PFSK-1 (cell line): ENCODE measurements at regions not wholly inside any gene's neighbourhood (a gene's known extent, or its start where the extent isn't known, plus 50 kb on each side); places are given as distances from the start of the nearest gene placed in this dataset.

Source experiments
- FOXP2 ChIP-seq: optimal IDR thresholded peaks from 2 replicates; pipeline ENCODE3; 2011; ENCODE audit warnings: borderline replicate concordance, control low read depth, inconsistent platforms; ENCODE audit not compliant: insufficient read depth; ENCODE audit errors: extremely low read length, extremely low read depth
- POLR2AphosphoS5 ChIP-seq: IDR thresholded peaks from 2 replicates; pipeline ENCODE4 v1.6.1; 2012; ENCODE audit warnings: low read depth, mild to moderate bottlenecking, control low read depth, low read length, moderate library complexity
- REST ChIP-seq, 2 experiments: IDR thresholded peaks; 2 replicates each; pipeline versions ENCODE4 v1.6.1 to v1.8.0; 2011 to 2012; ENCODE audit warnings: low read depth in 2 of 2, low read length in 2 of 2, control low read depth in 1 of 2, inconsistent platforms in 1 of 2, mild to moderate bottlenecking in 1 of 2, moderate library complexity in 1 of 2; ENCODE audit not compliant: insufficient read depth in 1 of 2
- SIN3A ChIP-seq: IDR thresholded peaks from 2 replicates; pipeline ENCODE4 v1.6.1; 2012; ENCODE audit warnings: mild to moderate bottlenecking, low read length, moderate library complexity, borderline replicate concordance; ENCODE audit not compliant: insufficient read depth
- TAF1 ChIP-seq: IDR thresholded peaks from 2 replicates; pipeline ENCODE4 v1.6.1; 2012; ENCODE audit warnings: low read length, control low read depth, borderline replicate concordance; ENCODE audit not compliant: insufficient read depth

DNA sequence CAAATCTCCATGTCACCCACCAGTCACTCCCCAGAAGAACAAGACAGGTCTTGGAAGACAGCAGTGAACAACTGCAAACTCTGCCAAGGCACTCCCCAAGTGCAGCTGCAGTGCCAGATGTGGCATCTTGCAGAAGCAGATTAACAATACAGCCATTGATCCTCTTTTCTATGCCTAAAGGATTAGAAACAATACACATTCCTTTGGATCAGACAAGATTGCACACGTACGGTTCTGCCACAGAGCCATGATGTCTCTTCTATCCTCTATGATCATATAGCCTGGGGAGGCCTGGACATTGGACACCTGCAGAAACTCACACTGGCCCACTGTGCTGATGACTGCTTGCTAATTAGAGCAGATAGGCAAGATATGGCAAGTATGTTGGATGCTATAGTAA, 155.9 kb downstream of the MYLK4 start:
- TF ChIP-seq REST (IDR thresholded peaks at IDR 0.05; ENCODE audit: insufficient read depth in 1 of 2, low read depth in 2 of 2, low read length in 2 of 2) = no peak
- no peak for TF ChIP-seq SIN3A
- no peak for TF ChIP-seq FOXP2
- no peak for TF ChIP-seq POLR2AphosphoS5
- no peak for TF ChIP-seq TAF1

GRCh38 chr6:2593167-2593566, 157.6 kb downstream of the MYLK4 start:
- TF ChIP-seq FOXP2 (no peak), REST (IDR thresholded peaks at IDR 0.05; ENCODE audit: insufficient read depth in 1 of 2, low read depth in 2 of 2, low read length in 2 of 2) (no peak), TAF1 (no peak), POLR2AphosphoS5 (no peak), SIN3A (no peak)

DNA sequence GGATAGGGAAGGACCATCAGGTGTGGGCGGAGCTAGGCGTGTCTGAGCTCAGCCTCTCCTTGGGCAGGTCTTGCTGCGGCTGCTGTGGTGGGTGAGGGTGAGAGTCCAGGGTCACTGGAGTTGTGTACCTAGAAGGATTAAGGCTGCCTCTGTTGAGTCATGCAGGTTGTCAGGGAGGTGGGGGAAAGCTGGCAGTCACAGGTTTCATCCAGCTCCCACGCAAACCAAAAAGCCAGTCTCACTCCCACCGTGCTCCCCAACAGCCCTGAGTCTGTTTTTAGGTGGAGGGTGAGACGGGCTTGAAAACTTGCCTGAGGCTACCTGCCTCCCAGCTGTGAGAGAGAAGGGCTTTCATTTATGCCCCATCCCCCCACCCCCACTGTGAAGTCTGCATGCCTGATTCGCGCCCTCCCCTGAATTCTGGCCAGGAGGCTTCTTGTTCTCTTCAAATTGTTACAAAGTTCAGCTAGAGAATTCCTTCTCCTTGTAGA, 161.5 kb downstream of the MYLK4 start:
- TF ChIP-seq REST (IDR thresholded peaks at IDR 0.05; ENCODE audit: insufficient read depth in 1 of 2, low read depth in 2 of 2, low read length in 2 of 2) (no peak), POLR2AphosphoS5 (no peak), TAF1 (no peak), SIN3A (no peak), FOXP2 (no peak)

DNA sequence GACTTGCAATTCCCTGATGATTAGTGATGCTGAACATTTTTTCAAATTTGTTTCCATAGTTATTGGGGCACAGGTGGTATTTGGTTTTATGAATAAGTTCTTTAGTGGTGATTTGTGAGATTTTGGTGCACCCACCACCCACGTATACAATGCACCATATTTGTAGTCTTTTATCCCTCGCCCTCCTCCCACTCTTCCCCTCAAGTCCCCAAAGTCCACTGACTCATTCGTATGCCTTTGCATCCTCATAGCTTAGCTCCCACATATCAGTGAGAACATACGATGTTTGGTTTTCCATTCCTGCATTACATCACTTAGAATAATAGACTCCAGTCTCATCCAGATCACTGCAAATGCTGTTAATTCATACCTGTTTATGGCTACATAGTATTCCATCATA, 167.3 kb downstream of the MYLK4 start:
- TF ChIP-seq TAF1 (no peak), POLR2AphosphoS5 (no peak), FOXP2 (no peak), SIN3A (no peak)

DNA sequence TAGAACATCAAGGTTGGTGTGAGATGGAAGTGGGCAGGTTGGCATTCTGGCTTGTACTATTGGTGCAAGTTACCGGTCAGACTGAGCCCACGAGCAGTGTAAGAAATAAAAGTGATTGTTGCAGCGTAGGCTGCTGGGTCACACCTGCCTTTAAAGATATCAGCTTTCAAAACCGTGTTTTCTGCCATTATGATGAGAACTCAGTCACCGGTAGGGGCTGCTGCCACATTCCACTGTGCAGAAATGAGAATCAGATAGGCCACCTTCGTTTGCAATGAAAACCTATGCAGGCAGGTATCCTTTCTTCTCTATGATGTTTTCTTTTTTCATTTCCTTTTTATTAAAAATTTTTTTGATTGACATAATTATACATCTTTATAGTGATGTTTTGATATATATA, 168.5 kb downstream of the MYLK4 start:
- TF ChIP-seq REST (IDR thresholded peaks at IDR 0.05; ENCODE audit: insufficient read depth in 1 of 2, low read depth in 2 of 2, low read length in 2 of 2) (no peak), FOXP2 (no peak), POLR2AphosphoS5 (no peak), SIN3A (no peak), TAF1 (no peak)
